ENCODE measurements at regions not wholly inside any gene's neighbourhood (a gene's known extent, or its start where the extent isn't known, plus 50 kb on each side); places are given as distances from the start of the nearest gene placed in this dataset.
A peak's percentile ranks its signal among the peaks of the same experiment; 100 is the strongest.

DNA sequence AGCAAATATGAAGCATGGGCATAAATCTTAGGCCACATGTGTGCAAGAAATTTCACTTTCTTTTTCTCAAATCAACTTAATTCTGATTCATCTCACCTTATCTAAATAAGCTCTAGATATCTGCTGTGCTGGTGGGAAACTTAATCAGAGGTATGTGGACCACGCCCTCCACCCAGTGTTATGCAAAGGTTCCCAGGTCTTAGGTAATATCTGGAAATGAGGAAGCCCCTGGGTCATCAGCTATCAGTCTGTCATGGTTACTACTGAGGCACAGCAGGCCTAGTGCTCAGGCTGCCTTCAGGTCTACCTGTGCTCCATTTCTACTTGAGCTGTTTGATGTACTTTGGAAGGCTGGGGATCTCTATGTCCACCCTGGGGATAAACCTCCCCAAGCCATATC is 134.4 kb upstream of the KCNH8 start:
- Histone ChIP-seq H3K36me3 (no peaks in the 10 kb centered on the region), H3K4me3 (no peak overlapping the region), H3K9me3 (ENCODE audit: low read depth) (no peaks in the 10 kb centered on the region), H3K27me3 (no peaks in the 10 kb centered on the region), H3K4me1 (ENCODE audit: low read depth) (no peaks in the 10 kb centered on the region), H3K27ac (no peak overlapping the region)
- TF ChIP-seq, protein P1, sequence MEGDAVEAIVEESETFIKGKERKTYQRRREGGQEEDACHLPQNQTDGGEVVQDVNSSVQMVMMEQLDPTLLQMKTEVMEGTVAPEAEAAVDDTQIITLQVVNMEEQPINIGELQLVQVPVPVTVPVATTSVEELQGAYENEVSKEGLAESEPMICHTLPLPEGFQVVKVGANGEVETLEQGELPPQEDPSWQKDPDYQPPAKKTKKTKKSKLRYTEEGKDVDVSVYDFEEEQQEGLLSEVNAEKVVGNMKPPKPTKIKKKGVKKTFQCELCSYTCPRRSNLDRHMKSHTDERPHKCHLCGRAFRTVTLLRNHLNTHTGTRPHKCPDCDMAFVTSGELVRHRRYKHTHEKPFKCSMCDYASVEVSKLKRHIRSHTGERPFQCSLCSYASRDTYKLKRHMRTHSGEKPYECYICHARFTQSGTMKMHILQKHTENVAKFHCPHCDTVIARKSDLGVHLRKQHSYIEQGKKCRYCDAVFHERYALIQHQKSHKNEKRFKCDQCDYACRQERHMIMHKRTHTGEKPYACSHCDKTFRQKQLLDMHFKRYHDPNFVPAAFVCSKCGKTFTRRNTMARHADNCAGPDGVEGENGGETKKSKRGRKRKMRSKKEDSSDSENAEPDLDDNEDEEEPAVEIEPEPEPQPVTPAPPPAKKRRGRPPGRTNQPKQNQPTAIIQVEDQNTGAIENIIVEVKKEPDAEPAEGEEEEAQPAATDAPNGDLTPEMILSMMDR (IDR thresholded peaks at IDR 0.05; ENCODE audit: low read depth, low read length) = no peak
- DNase-seq (ENCODE audit: low read depth in 1 of 2, low spot score in 1 of 2) = no peak

DNA sequence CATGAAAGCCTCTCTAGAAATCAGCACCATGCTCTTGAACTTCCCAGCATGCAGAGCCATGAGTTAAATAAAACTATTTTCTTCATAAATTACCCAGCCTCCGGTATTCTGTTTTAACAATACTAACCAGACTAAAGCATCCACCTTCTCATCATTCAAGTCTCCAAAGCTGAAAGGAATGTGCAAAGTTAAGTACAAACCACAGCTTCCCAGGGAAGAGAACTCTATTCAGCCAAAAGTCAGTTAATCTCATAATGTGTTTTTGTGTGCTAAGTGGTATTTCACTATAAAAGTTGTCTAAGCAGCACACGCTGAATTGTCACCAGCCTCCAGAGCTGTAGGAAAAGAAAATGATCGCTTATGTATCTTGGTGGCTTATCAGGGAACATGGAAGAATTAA is 135.5 kb upstream of the KCNH8 start:
- no peaks in the 10 kb centered on the region for H3K27me3 ChIP-seq
- H3K4me1 ChIP-seq (ENCODE audit: low read depth) = no peaks in the 10 kb centered on the region
- H3K4me3 ChIP-seq = no peak overlapping the region
- DNase-seq (ENCODE audit: low read depth in 1 of 2, low spot score in 1 of 2) = no peak
- no peaks in the 10 kb centered on the region for H3K9me3 ChIP-seq (ENCODE audit: low read depth)
- no peaks in the 10 kb centered on the region for H3K36me3 ChIP-seq
- TF ChIP-seq, protein P1 (IDR thresholded peaks at IDR 0.05; ENCODE audit: low read depth, low read length) = no peak
- no peak overlapping the region for H3K27ac ChIP-seq

DNA sequence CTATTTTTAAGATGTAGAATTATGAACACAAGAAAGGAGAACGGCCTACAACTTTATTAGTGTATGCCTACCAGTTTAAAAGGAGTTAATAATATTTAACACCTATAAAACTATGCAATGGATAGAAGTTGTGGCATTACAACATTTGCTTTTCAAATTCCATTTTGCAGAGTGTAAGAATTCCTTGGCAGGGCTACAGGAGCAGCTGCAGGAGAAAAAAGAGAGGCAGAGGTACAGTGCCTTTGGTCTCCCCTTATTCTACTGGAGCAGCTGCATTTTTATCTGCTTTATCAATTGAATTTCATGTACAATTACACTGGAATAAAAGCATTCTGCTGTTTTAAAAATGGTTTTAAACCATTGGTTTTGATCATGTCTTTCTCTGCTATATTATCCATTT is 145.7 kb upstream of the KCNH8 start:
- Histone ChIP-seq H3K4me1 (ENCODE audit: low read depth) (no peaks in the 10 kb centered on the region), H3K27me3 (no peaks in the 10 kb centered on the region), H3K9me3 (ENCODE audit: low read depth) (no peaks in the 10 kb centered on the region), H3K4me3 (no peak overlapping the region), H3K27ac (no peak overlapping the region), H3K36me3 (no peaks in the 10 kb centered on the region)
- TF ChIP-seq, protein P1 (IDR thresholded peaks at IDR 0.05; ENCODE audit: low read depth, low read length) = no peak
- no peak for DNase-seq (ENCODE audit: low read depth in 1 of 2, low spot score in 1 of 2)

DNA sequence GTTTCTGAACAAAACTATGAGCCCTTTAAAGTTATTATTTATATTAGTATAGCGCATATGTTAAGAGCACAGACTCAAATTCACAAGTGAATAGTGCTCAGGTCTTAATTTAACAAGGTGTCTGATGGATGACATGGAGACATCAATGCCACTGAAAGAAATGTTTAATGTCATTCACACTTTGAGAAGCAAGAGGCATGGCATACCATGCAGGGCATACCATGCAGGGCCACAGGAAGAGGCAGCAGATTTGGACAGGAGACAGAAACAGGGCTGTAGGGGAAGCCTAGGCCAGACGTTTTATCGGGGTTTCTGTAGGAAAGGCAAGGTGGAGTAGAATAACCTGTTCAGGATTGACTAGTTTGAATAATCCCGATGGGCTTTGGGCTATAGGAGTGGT is 150.2 kb upstream of the KCNH8 start:
- H3K27ac ChIP-seq = peak overlapping the region; percentile 53
- no peaks in the 10 kb centered on the region for H3K36me3 ChIP-seq
- no peaks in the 10 kb centered on the region for H3K4me1 ChIP-seq (ENCODE audit: low read depth)
- no peaks in the 10 kb centered on the region for H3K27me3 ChIP-seq
- no peaks in the 10 kb centered on the region for H3K9me3 ChIP-seq (ENCODE audit: low read depth)
- TF ChIP-seq, protein P1 (IDR thresholded peaks at IDR 0.05; ENCODE audit: low read depth, low read length) = no peak
- peak in 1 of 2 donors; percentile 31 for DNase-seq (ENCODE audit: low read depth in 1 of 2, low spot score in 1 of 2)
- no peak overlapping the region for H3K4me3 ChIP-seq

DNA sequence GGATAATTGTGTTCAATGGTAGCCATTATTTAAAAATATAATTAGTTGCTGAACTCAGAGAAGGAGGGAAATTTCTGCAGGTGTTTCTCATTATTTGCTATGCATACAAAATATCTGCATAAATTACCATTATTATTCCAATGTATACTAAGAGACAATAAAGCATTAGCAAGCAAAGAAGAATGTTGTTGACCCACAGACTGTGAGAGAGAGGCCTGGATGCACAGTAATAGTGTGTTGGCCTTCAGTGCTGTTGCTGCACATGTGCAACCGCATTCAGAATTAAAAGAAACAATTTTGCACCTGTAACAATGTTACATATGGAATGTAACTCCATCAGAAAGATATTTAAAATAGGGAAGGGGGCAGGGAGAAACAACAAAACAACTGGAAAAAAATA is 155.6 kb upstream of the KCNH8 start:
- H3K4me1 ChIP-seq (ENCODE audit: low read depth) = no peaks in the 10 kb centered on the region
- no peak overlapping the region for H3K4me3 ChIP-seq
- H3K27ac ChIP-seq = no peak overlapping the region
- no peaks in the 10 kb centered on the region for H3K36me3 ChIP-seq
- TF ChIP-seq, protein P1 (IDR thresholded peaks at IDR 0.05; ENCODE audit: low read depth, low read length) = no peak
- H3K9me3 ChIP-seq (ENCODE audit: low read depth) = no peaks in the 10 kb centered on the region
- no peaks in the 10 kb centered on the region for H3K27me3 ChIP-seq
- DNase-seq (ENCODE audit: low read depth in 1 of 2, low spot score in 1 of 2) = no peak

DNA sequence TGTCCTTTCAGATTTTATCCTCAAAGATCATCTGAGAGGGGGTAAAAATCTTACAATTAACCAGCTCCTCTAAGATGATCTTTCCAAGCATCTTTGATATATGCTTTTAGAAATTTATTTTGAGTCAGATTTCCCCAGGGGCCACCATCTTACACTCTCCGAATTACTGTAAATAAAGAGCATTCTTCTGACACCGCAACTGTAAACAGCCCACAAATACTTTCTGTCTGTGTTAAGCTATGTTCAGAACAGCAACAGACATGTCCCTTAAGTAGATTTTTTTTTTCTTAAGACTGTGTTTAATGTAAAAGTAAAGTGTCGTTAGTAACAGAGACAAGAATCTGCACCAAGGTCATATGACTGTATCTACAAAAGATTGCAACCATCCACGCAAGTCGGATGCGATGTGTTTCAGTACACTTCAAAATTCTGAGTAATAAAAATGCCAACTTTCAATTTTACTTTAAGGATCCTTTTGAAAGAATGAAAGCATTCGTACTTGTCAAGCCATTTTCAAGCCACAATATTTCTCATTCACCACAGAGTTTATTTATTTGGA is 159.0 kb upstream of the KCNH8 start:
- no peak overlapping the region for H3K4me3 ChIP-seq
- TF ChIP-seq, protein P1 (IDR thresholded peaks at IDR 0.05; ENCODE audit: low read depth, low read length) = no peak
- H3K4me1 ChIP-seq (ENCODE audit: low read depth) = no peaks in the 10 kb centered on the region

More for the DNA sequence above, 159.0 kb upstream of the KCNH8 start:
- Histone ChIP-seq H3K9me3 (ENCODE audit: low read depth) (no peaks in the 10 kb centered on the region), H3K27me3 (no peaks in the 10 kb centered on the region), H3K36me3 (no peaks in the 10 kb centered on the region), H3K27ac (no peak overlapping the region)
- DNase-seq (ENCODE audit: low read depth in 1 of 2, low spot score in 1 of 2) = no peak

All from cardiac muscle cell (in vitro differentiated cells and primary cell).